GM12873 (cell line): ENCODE measurements at regions not wholly inside any gene's neighbourhood (a gene's known extent, or its start where the extent isn't known, plus 50 kb on each side); places are given as distances from the start of the nearest gene placed in this dataset.

Experiments used
- TF ChIP-seq, protein P1 (sequence below): IDR thresholded peaks from 2 replicates; pipeline ENCODE4 v1.5.1; 2012; ENCODE audit warnings: low read depth, mild to moderate bottlenecking, moderate library complexity, low read length, control low read depth; ENCODE audit not compliant: insufficient read depth; ENCODE audit errors: missing control alignments

DNA sequence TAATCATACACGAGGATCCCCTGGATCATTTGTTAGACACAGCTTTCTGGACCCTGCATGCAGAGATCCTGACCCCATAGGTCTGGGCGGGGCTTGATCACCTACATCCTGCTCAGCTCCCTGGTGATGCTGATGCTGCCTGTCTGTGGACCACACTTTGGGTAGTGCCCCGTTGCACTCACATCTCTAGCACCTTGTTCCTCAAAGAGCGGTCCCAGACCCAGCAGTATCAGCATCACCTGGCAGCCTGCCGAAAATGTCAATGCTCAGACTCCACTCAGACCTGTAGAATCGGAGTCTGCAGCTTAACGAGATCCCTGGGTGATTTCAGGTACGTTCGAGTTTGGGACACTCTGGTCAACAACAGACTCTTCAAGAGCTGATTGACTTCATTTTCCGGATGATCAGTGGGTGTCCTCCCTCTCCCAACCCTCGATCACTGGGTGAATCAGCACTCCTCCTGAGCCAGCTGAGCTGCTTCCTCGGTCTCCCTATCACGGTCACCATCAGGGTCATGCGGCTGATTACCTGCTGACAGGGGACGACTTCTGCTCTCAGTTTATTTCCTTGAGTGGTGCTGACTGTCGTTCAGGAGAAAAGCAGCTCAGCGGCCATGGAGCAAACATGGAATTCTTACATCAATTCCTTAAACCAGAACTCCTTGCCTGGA lies 150.6 kb upstream of the RAB12 start:
- TF ChIP-seq, protein P1, sequence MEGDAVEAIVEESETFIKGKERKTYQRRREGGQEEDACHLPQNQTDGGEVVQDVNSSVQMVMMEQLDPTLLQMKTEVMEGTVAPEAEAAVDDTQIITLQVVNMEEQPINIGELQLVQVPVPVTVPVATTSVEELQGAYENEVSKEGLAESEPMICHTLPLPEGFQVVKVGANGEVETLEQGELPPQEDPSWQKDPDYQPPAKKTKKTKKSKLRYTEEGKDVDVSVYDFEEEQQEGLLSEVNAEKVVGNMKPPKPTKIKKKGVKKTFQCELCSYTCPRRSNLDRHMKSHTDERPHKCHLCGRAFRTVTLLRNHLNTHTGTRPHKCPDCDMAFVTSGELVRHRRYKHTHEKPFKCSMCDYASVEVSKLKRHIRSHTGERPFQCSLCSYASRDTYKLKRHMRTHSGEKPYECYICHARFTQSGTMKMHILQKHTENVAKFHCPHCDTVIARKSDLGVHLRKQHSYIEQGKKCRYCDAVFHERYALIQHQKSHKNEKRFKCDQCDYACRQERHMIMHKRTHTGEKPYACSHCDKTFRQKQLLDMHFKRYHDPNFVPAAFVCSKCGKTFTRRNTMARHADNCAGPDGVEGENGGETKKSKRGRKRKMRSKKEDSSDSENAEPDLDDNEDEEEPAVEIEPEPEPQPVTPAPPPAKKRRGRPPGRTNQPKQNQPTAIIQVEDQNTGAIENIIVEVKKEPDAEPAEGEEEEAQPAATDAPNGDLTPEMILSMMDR: no peak

DNA sequence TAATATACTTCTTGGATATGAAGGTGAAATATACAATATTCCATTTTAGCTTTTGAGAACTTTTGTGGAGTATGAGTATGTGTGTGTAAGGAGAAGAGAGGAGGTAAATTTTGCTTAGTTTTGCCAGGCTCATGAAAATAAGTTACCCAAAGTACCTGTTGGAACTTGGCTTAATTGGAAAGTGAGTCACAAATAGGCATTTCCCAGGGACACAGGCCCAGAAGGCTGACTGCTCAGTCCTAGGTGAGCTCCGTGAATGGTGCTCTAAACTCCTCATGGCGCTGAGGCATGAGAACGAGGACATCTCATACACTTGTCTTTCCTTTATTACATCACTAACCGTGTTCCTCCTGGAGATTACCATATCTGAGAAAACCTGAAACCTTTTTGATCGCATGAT lies 148.5 kb upstream of the RAB12 start:
- TF ChIP-seq, protein P1: no peak

DNA sequence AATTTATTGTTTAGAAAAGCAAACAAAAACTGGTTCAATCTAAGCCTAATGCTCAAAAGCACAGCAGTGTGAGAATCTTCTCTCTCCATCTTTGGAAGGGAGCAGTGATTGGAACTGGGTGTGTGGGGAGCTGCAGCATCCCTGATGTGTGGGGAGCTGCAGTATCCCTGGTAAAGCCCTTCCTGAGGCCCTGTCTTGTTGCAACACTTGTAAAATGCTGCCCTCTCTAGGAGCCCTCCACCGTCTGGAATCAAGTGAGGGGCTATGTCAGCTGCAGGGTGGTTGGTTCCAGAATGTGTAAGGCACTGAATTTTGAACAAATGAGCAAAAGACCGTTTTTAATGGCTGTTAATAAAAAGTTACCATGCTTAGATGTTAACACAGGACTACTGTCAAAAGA lies 147.7 kb upstream of the RAB12 start:
- TF ChIP-seq, protein P1: no peak

DNA sequence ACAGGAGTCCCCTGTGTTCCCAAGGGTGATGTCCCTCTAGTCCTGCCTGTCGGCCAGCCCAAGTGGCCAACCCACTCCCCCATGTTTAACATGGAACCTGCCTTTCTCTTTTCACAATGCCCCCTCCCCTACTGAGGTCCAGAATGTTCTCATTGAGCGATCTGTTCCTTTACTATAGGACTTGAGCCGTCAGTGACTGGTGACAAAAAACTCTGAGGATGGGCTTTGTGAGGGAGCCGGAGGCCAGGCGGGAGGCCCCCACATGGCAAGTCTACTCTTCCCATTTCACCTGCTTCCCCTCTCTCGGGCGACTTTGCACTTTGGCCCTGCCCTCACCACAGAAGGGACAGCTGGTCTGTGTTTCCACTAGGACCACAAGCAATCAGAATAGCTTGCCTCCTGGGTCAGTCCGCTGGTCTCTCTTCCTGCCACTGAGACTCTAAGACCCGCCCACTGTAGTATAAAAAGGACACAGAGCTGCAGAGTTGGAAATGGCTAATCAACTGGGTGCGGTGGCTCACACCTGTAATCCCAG lies 146.5 kb upstream of the RAB12 start:
- TF ChIP-seq, protein P1: no peak

DNA sequence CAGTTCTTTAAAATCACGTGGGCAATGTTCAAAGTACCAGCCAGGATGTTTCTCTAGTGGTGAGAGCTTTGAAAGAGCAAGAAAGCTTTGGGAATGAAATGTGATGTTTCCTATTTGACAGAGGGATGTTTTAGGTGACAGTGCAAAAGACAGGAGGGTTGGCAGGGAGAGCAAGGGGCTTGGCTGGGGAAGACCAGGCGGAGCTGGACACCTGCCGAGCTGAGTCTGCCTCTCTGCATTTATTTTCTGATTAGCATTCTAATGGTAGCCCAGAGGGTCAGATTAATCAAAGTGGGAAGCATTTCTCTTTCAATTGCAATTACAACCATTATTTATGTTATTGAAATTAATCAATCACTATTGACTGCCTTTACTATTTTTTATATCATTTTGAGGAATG lies 145.4 kb upstream of the RAB12 start:
- TF ChIP-seq, protein P1: no peak

DNA sequence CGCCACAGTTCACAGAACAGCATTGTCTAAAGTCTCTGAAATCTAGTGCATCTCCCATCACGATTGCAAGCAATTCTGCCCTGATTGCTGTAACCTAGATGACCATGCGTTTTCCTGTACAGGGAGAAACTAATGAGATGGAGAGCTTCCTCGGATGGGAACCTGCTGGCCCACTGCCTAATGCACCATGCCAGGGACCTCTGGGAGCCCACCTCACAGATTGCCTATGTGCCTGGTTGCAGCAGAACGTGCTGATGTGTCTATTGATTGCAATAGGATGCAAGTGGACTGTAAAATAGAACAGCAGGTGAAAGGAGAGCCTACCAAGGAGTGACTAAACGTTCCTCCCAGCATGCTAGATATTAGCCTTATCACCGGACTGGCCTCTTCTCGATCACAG lies 141.0 kb upstream of the RAB12 start:
- TF ChIP-seq, protein P1: no peak

DNA sequence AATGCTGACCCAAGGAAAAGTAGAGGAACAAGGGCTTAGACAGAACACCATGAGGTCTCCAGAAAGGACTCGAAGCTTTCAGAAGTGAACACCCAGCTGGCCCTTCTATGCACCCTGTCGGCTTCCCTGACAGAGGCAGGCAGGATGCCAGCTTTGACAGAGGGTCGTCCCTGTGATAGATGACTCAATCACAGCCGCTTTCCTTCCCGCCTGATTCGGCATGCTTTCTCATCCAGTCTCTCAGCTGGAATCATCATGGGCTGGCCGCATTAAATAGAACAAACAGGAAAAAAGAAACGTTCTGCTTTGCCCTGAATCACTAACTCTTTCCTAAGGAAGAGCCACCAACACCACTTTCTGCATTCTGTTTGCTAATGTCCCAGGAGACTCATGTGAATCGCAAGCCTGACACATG lies 140.3 kb upstream of the RAB12 start:
- TF ChIP-seq, protein P1: no peak
